ENCODE measurements at regions not wholly inside any gene's neighbourhood (a gene's known extent, or its start where the extent isn't known, plus 50 kb on each side); places are given as distances from the start of the nearest gene placed in this dataset.

GRCh38 chr20:22757424-22758183 is 173.2 kb upstream of the FOXA2 start:
- no peaks in the 10 kb centered on the region for H3K9me3 ChIP-seq
- H3K27me3 ChIP-seq (ENCODE audit: low read depth), result no peaks in the 10 kb centered on the region
- DNase-seq, result no peak
- no peak for ATAC-seq
- H3K27ac ChIP-seq, result no peak overlapping the region
- TF ChIP-seq, protein P1, sequence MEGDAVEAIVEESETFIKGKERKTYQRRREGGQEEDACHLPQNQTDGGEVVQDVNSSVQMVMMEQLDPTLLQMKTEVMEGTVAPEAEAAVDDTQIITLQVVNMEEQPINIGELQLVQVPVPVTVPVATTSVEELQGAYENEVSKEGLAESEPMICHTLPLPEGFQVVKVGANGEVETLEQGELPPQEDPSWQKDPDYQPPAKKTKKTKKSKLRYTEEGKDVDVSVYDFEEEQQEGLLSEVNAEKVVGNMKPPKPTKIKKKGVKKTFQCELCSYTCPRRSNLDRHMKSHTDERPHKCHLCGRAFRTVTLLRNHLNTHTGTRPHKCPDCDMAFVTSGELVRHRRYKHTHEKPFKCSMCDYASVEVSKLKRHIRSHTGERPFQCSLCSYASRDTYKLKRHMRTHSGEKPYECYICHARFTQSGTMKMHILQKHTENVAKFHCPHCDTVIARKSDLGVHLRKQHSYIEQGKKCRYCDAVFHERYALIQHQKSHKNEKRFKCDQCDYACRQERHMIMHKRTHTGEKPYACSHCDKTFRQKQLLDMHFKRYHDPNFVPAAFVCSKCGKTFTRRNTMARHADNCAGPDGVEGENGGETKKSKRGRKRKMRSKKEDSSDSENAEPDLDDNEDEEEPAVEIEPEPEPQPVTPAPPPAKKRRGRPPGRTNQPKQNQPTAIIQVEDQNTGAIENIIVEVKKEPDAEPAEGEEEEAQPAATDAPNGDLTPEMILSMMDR (IDR thresholded peaks at IDR 0.05), result no peak
- no peaks in the 10 kb centered on the region for H3K4me1 ChIP-seq
- intact Hi-C loops (cut with DNase I), result no loop called here
- H3K4me3 ChIP-seq, result no peak overlapping the region
- H3K36me3 ChIP-seq, result no peaks in the 10 kb centered on the region

- ATAC-seq (no peak), DNase-seq (no peak)
- Histone ChIP-seq H3K27ac (no peak overlapping the region), H3K27me3 (ENCODE audit: low read depth) (no peaks in the 10 kb centered on the region), H3K4me3 (no peak overlapping the region), H3K9me3 (no peaks in the 10 kb centered on the region), H3K36me3 (no peaks in the 10 kb centered on the region), H3K4me1 (peaks cover 7% of the 10 kb centered on the region)
- intact Hi-C loops (cut with DNase I), result no loop called here
- TF ChIP-seq, protein P1 (IDR thresholded peaks at IDR 0.05), result no peak
These were observed 174.4 kb upstream of the FOXA2 start for GRCh38 chr20:22758815-22759214.

DNA sequence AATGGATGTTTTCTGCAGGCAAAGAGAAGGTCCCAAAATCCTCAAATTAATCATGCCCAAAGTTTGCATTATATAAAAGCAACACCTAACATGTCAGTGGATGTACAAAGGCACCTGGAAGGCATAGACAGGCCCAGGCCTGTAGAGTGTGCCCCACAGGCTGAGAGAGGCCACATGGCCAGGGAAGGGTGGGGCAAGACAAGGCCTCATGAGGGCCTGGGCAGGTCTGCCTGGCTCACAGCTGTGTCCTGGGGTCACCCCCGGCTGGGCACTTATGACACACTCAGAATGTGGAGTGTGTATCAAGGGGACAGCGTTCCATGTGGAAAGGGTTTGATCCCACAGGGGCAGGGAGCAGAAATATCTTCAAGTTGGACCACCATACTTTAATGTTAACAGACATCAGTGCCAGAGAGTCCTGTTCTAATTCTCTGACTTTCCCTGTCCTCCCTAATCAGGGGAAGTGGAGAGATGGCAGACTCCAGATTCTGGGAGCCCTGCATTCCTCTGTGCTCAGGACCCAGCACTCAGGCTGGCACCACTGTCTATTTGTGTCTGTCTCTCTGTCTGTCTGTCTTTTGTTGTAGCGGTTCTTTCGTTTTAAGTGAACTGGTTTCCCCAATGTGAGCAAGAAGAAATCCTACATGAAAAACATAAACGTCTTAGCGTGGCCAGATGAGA is 178.3 kb upstream of the FOXA2 start:
- intact Hi-C loops (cut with DNase I), result no loop called here
- DNase-seq (no peak), ATAC-seq (peak; percentile 58 to 69)
- H3K4me1 ChIP-seq, result peaks cover 13% of the 10 kb centered on the region
- H3K9me3 ChIP-seq, result no peaks in the 10 kb centered on the region
- no peaks in the 10 kb centered on the region for H3K36me3 ChIP-seq
- TF ChIP-seq, protein P1 (IDR thresholded peaks at IDR 0.05), result no peak
- H3K27ac ChIP-seq, result peak overlapping the region; percentile 65
- H3K4me3 ChIP-seq, result no peak overlapping the region
- H3K27me3 ChIP-seq (ENCODE audit: low read depth), result no peaks in the 10 kb centered on the region

DNA sequence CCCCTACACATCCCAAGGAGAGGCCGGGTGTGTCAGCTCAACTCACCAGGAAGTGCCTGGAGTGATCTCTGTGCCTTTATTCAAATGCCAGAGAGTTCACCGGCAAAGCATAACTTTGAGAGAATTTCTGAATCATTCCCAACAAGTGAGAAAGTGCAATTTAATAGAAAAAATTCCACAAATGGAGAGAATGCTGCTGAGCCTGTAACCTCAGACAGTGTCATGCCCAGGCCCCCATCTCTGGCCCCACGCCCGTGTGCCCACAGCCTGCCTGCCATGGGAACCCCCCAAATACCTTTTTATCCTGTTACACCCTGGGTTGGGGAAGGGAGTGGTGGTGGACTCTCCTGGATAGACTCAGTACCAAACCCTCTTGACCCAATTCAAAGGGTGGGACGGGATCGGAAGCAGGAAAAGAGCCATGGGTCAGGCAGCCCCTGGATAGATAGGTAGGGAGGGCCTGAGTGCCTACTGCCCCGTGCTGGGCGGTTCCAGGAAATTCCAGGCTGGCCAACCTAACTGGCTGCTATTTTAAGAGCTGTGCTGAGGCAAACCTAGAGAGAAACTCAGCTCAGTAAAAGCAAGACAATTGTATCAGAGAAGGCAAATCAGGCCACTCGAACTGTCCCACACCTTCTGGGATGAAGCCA is 179.0 kb upstream of the FOXA2 start:
- peaks cover 13% of the 10 kb centered on the region for H3K4me1 ChIP-seq
- no peaks in the 10 kb centered on the region for H3K36me3 ChIP-seq
- no peak overlapping the region for H3K4me3 ChIP-seq
- no peaks in the 10 kb centered on the region for H3K27me3 ChIP-seq (ENCODE audit: low read depth)
- ATAC-seq (peak; percentile 81 to 90), DNase-seq (no peak)
- H3K9me3 ChIP-seq, result no peaks in the 10 kb centered on the region
- intact Hi-C loops (cut with DNase I), result no loop called here
- H3K27ac ChIP-seq, result peak overlapping the region; percentile 65
- TF ChIP-seq, protein P1 (IDR thresholded peaks at IDR 0.05), result no peak

DNA sequence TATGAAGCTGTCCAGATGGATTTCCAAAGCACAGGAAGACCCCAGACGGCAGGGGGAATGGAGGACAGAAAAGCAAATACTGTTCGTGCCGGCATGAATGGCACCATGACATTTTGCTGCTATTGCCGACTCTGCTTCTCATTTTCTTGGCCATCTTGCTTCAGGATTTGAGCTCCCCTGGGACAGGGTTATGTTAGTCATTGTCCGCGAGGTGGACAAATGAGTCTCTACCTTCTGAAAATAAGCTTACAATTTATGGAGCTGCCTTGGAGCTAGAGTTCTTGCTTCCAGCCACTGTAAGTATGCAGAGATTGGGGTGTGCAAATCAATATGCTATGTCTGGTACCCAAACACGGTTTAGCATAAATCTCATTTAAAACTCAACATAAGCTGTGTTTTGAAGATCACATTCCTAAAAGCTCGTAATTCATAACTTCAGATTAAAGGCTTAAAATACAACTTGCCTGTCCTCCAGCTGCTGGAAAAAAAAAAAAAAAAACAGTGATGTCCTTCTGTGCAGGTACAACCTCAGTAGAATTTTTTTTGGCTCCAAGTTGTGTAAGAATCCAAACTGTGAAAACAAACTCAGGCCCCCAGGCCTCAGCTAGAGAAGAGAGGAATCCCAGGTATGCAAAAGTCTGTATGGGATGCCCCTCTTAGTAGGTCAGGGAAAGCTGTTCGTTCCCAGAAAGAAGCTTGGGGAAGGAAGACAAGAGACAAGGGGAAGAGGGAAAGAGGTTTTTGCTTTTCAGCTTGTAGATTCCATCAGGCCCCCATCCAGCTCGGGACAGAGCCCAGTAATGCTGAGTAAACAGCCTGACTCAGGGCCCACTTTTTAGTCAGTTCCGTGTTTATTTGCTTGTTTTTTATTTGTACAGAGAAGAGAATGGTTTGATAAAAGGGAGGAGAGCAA is 184.2 kb upstream of the FOXA2 start:
- Histone ChIP-seq H3K9me3 (no peaks in the 10 kb centered on the region), H3K4me3 (no peak overlapping the region), H3K4me1 (peaks cover 6% of the 10 kb centered on the region), H3K27me3 (ENCODE audit: low read depth) (no peaks in the 10 kb centered on the region), H3K27ac (no peak overlapping the region), H3K36me3 (no peaks in the 10 kb centered on the region)
- DNase-seq, result no peak
- no peak for ATAC-seq
- TF ChIP-seq, protein P1 (IDR thresholded peaks at IDR 0.05), result no peak
- intact Hi-C loops (cut with DNase I), result no loop called here

Data from lower lobe of right lung (tissue), 2 donors.